Panc1 (cell line): ENCODE measurements at regions not wholly inside any gene's neighbourhood (a gene's known extent, or its start where the extent isn't known, plus 50 kb on each side); places are given as distances from the start of the nearest gene placed in this dataset.

Source experiments
- CTCF ChIP-seq: fragments of 450-650 bp; IDR thresholded peaks from 2 replicates; pipeline ENCODE4 v1.5.1; 2017; ENCODE audit warnings: mild to moderate bottlenecking
- POLR2AphosphoS5 ChIP-seq: IDR thresholded peaks from 2 replicates; pipeline ENCODE4 v1.6.1; 2012; ENCODE audit warnings: mild to moderate bottlenecking, low read depth, low read length, moderate library complexity
- REST ChIP-seq, 2 experiments: IDR thresholded peaks; 2 replicates each; pipeline ENCODE4 v1.6.1; 2011 to 2012; ENCODE audit warnings: low read depth in 2 of 2, control low read depth in 1 of 2, low read length in 1 of 2, mild to moderate bottlenecking in 1 of 2, moderate library complexity in 1 of 2; ENCODE audit not compliant: insufficient read depth in 1 of 2
- TCF7L2 ChIP-seq: IDR thresholded peaks from 2 replicates; pipeline ENCODE4 v1.6.1; 2011; ENCODE audit warnings: mild to moderate bottlenecking, low read depth, low read length, inconsistent platforms

GRCh38 chr11:69374946-69375310 is 81.0 kb downstream of the MYEOV start:
- no peak for TF ChIP-seq CTCF
- no peak for TF ChIP-seq REST (IDR thresholded peaks at IDR 0.05; ENCODE audit: insufficient read depth in 1 of 2, low read depth in 2 of 2, low read length in 1 of 2)
- no peak for TF ChIP-seq POLR2AphosphoS5
- TF ChIP-seq TCF7L2: no peak
